ENCODE measurements at regions not wholly inside any gene's neighbourhood (a gene's known extent, or its start where the extent isn't known, plus 50 kb on each side); places are given as distances from the start of the nearest gene placed in this dataset.

DNA sequence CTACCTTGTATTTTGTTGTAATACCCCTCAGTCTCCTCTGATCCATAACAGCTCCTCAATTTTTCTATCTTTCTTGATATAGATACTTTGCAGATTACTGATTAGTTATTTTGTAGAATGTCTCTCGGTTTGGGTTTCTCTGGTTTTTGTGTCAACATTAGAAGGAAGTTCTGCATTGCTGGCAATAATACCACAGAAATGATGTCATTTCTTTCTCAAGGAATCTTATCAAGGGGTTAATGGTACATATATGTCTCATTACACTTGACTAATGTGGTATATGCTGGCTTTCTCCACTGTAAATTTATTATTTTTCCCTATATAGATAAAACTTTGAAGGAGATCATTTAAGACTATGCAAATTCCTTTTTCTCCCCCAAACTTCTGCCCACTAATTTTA lies 183.6 kb upstream of the DKK2 start:
- H3K36me3 ChIP-seq (ENCODE audit: insufficient read depth, low read depth, low read length) = no peaks in the 10 kb centered on the region
- H3K27me3 ChIP-seq (ENCODE audit: insufficient read depth, low read length) = no peaks in the 10 kb centered on the region
- H3K27ac ChIP-seq (ENCODE audit: low read length) = no peak overlapping the region
- no peaks in the 10 kb centered on the region for H3K4me1 ChIP-seq (ENCODE audit: insufficient read depth, low read length)
- no peak overlapping the region for H3K9ac ChIP-seq (ENCODE audit: low read depth, low read length)
- no peaks in the 10 kb centered on the region for H3K9me3 ChIP-seq (ENCODE audit: insufficient read depth, low read depth, low read length)
- no peak overlapping the region for H3K4me3 ChIP-seq (ENCODE audit: low read length)

GRCh38 chr4:107216379-107216778 lies 180.3 kb upstream of the DKK2 start:
- Histone ChIP-seq H3K27me3 (ENCODE audit: insufficient read depth, low read length) (no peaks in the 10 kb centered on the region), H3K9me3 (ENCODE audit: insufficient read depth, low read depth, low read length) (no peaks in the 10 kb centered on the region)

DNA sequence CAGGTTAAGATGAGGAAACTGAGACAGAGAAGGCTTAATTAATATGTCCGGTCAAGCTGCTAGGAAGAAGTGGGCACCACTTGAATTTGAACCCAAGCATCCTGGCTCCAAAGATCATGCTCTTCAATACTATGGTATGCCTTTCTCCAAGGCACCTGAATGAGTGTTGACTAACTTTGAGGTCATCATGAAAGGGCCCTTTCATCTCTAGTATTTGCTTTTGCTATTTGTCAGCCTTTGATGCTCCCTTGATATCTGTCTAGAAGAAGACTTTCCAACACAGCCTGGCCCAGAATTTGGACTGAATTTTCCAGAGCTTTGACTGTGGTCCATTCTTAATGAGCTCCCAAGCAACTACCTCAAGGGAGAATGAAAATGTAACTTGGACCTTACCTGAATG lies 179.1 kb upstream of the DKK2 start:
- Histone ChIP-seq H3K27me3 (ENCODE audit: insufficient read depth, low read length) (no peaks in the 10 kb centered on the region), H3K36me3 (ENCODE audit: insufficient read depth, low read depth, low read length) (no peaks in the 10 kb centered on the region), H3K9ac (ENCODE audit: low read depth, low read length) (no peak overlapping the region), H3K9me3 (ENCODE audit: insufficient read depth, low read depth, low read length) (no peaks in the 10 kb centered on the region), H3K4me3 (ENCODE audit: low read length) (no peak overlapping the region), H3K4me1 (ENCODE audit: insufficient read depth, low read length) (no peaks in the 10 kb centered on the region; the same call in 1 of the 2 replicates), H3K27ac (ENCODE audit: low read length) (no peak overlapping the region)

More at GRCh38 chr4:107216379-107216778, 180.3 kb upstream of the DKK2 start:
- Histone ChIP-seq H3K27ac (ENCODE audit: low read length) (no peak overlapping the region), H3K36me3 (ENCODE audit: insufficient read depth, low read depth, low read length) (no peaks in the 10 kb centered on the region), H3K4me1 (ENCODE audit: insufficient read depth, low read length) (no peaks in the 10 kb centered on the region), H3K4me3 (ENCODE audit: low read length) (no peak overlapping the region), H3K9ac (ENCODE audit: low read depth, low read length) (no peak overlapping the region)

GRCh38 chr4:107213880-107214279 lies 177.8 kb upstream of the DKK2 start:
- H3K4me3 ChIP-seq (ENCODE audit: low read length) = no peak overlapping the region
- H3K9ac ChIP-seq (ENCODE audit: low read depth, low read length) = no peak overlapping the region
- no peaks in the 10 kb centered on the region for H3K36me3 ChIP-seq (ENCODE audit: insufficient read depth, low read depth, low read length)
- H3K27ac ChIP-seq (ENCODE audit: low read length) = no peak overlapping the region
- H3K4me1 ChIP-seq (ENCODE audit: insufficient read depth, low read length) = no peaks in the 10 kb centered on the region; the same call in 1 of the 2 replicates
- no peaks in the 10 kb centered on the region for H3K9me3 ChIP-seq (ENCODE audit: insufficient read depth, low read depth, low read length)
- no peaks in the 10 kb centered on the region for H3K27me3 ChIP-seq (ENCODE audit: insufficient read depth, low read length)

- Histone ChIP-seq H3K36me3 (ENCODE audit: insufficient read depth, low read depth, low read length) (no peaks in the 10 kb centered on the region), H3K4me1 (ENCODE audit: insufficient read depth, low read length) (no peaks in the 10 kb centered on the region; the same call in 1 of the 2 replicates), H3K4me3 (ENCODE audit: low read length) (no peak overlapping the region), H3K9me3 (ENCODE audit: insufficient read depth, low read depth, low read length) (no peaks in the 10 kb centered on the region), H3K27ac (ENCODE audit: low read length) (no peak overlapping the region), H3K27me3 (ENCODE audit: insufficient read depth, low read length) (no peaks in the 10 kb centered on the region), H3K9ac (ENCODE audit: low read depth, low read length) (no peak overlapping the region)
Observed at GRCh38 chr4:107213410-107213809, 177.3 kb upstream of the DKK2 start.

DNA sequence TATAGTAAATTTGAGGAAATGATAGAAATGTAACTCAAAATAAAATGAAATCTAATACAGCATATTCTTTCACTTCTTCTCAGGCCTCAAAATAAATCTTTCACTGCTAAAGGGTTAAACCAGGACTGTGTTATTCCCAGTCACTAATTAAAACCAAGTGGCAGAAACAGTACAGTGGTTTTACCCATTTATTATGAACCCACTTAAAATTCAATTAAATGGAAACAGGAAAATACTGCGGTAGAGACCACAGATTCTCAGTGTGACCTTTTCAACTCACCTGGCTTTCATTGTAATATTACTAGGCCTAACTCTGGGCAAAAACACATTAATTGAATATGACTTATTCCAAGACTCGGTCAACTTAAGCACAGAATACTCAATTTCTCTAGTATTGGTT lies 176.5 kb upstream of the DKK2 start:
- H3K27ac ChIP-seq (ENCODE audit: low read length) = no peak overlapping the region
- H3K27me3 ChIP-seq (ENCODE audit: insufficient read depth, low read length) = no peaks in the 10 kb centered on the region
- H3K9ac ChIP-seq (ENCODE audit: low read depth, low read length) = no peak overlapping the region
- H3K36me3 ChIP-seq (ENCODE audit: insufficient read depth, low read depth, low read length) = no peaks in the 10 kb centered on the region
- H3K4me3 ChIP-seq (ENCODE audit: low read length) = no peak overlapping the region
- H3K4me1 ChIP-seq (ENCODE audit: insufficient read depth, low read length) = no peaks in the 10 kb centered on the region; the same call in 1 of the 2 replicates
- H3K9me3 ChIP-seq (ENCODE audit: insufficient read depth, low read depth, low read length) = no peaks in the 10 kb centered on the region

DNA sequence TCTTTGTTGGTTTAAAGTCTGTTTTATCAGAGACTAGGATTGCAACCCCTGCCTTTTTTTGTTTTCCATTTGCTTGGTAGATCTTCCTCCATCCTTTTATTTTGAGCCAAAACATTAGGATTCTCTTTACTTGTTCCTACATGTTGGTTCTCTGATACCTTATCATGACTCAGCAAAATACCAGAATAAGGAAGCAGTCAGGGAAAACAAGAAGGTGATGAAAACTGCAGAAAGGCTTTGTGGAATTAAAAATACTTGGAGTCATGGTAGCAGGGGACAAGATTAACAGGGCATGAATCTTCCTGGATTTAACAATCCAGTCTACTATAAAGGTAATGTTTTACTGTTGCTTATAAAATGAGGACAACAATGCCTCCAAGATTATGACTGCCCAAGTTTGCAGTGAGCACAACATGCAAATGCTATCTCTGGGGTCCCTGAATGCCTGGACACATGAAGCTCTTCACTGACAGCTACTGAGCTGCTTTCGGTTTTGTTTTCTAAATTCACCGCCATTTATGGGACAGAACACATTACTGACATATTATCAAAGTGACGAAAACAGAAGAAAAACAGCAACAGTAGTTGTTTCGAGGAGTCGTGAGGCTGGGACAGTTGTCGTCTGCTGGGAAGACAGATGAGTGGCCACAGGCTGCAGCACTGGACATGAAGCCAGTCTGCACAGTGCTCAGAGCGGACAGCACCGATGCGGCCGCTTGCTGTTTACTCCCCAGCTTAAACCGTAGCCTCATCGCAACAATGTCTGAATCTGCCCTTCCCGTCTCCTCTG lies 174.5 kb upstream of the DKK2 start:
- no peaks in the 10 kb centered on the region for H3K36me3 ChIP-seq (ENCODE audit: insufficient read depth, low read depth, low read length)
- no peak overlapping the region for H3K4me3 ChIP-seq (ENCODE audit: low read length)
- no peaks in the 10 kb centered on the region for H3K9me3 ChIP-seq (ENCODE audit: insufficient read depth, low read depth, low read length)
- H3K9ac ChIP-seq (ENCODE audit: low read depth, low read length) = no peak overlapping the region
- no peaks in the 10 kb centered on the region; the same call in 1 of the 2 replicates for H3K4me1 ChIP-seq (ENCODE audit: insufficient read depth, low read length)
- H3K27me3 ChIP-seq (ENCODE audit: insufficient read depth, low read length) = no peaks in the 10 kb centered on the region
- no peak overlapping the region for H3K27ac ChIP-seq (ENCODE audit: low read length)

GRCh38 chr4:107203733-107204132 lies 167.6 kb upstream of the DKK2 start:
- Histone ChIP-seq H3K9ac (ENCODE audit: low read depth, low read length) (no peak overlapping the region), H3K4me1 (ENCODE audit: insufficient read depth, low read length) (no peaks in the 10 kb centered on the region), H3K36me3 (ENCODE audit: insufficient read depth, low read depth, low read length) (no peaks in the 10 kb centered on the region), H3K27me3 (ENCODE audit: insufficient read depth, low read length) (no peaks in the 10 kb centered on the region), H3K27ac (ENCODE audit: low read length) (no peak overlapping the region), H3K9me3 (ENCODE audit: insufficient read depth, low read depth, low read length) (no peaks in the 10 kb centered on the region), H3K4me3 (ENCODE audit: low read length) (no peak overlapping the region)

GRCh38 chr4:107202744-107203143 lies 166.6 kb upstream of the DKK2 start:
- Histone ChIP-seq H3K27ac (ENCODE audit: low read length) (no peak overlapping the region), H3K36me3 (ENCODE audit: insufficient read depth, low read depth, low read length) (no peaks in the 10 kb centered on the region), H3K9me3 (ENCODE audit: insufficient read depth, low read depth, low read length) (no peaks in the 10 kb centered on the region), H3K4me3 (ENCODE audit: low read length) (no peak overlapping the region), H3K27me3 (ENCODE audit: insufficient read depth, low read length) (no peaks in the 10 kb centered on the region), H3K9ac (ENCODE audit: low read depth, low read length) (no peak overlapping the region), H3K4me1 (ENCODE audit: insufficient read depth, low read length) (no peaks in the 10 kb centered on the region)

DNA sequence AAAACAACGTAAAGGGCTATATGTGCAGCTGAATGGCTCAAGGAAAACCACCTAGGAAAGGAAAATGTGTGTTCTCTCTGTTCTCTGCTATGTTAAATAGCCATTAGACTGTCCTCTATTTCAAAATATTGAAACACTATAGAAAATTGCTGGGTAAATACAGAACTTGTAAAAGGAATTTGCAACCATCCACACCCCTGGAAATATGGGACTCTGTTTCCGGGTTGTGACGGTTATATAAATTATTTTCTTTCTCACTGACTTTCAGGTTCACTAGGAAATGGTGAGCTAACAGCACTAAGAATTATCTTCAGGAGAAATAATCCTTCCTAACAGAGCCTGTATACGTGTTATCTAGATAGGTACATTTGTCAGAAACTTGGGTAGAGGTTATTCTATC lies 161.0 kb upstream of the DKK2 start:
- Histone ChIP-seq H3K9me3 (ENCODE audit: insufficient read depth, low read depth, low read length) (no peaks in the 10 kb centered on the region), H3K9ac (ENCODE audit: low read depth, low read length) (no peak overlapping the region), H3K27ac (ENCODE audit: low read length) (no peak overlapping the region), H3K4me1 (ENCODE audit: insufficient read depth, low read length) (no peaks in the 10 kb centered on the region), H3K36me3 (ENCODE audit: insufficient read depth, low read depth, low read length) (no peaks in the 10 kb centered on the region), H3K27me3 (ENCODE audit: insufficient read depth, low read length) (no peaks in the 10 kb centered on the region), H3K4me3 (ENCODE audit: low read length) (no peak overlapping the region)

GRCh38 chr4:107196312-107196711 lies 160.2 kb upstream of the DKK2 start:
- H3K27ac ChIP-seq (ENCODE audit: low read length) = no peak overlapping the region
- H3K27me3 ChIP-seq (ENCODE audit: insufficient read depth, low read length) = no peaks in the 10 kb centered on the region
- no peaks in the 10 kb centered on the region for H3K4me1 ChIP-seq (ENCODE audit: insufficient read depth, low read length)
- H3K4me3 ChIP-seq (ENCODE audit: low read length) = no peak overlapping the region
- H3K9ac ChIP-seq (ENCODE audit: low read depth, low read length) = no peak overlapping the region
- H3K9me3 ChIP-seq (ENCODE audit: insufficient read depth, low read depth, low read length) = no peaks in the 10 kb centered on the region
- no peaks in the 10 kb centered on the region for H3K36me3 ChIP-seq (ENCODE audit: insufficient read depth, low read depth, low read length)

DNA sequence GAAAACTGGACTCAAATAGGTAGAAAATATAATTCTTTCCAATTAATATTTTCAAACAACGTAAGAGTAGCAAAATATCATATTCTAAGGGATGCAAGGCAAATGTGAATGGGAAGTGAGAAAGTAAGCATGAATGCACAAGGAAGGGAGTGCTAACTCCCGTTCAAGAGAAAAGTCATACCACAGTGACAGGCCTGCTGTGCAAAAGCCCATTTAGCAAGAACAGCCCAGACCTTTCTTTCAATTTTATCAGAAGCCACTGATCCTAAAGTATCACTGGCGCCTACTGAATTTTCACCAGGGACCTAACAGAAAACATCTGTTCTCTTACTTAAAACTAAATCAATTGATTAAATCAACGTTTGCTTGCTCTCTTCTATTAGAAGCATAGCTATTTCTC lies 157.9 kb upstream of the DKK2 start:
- Histone ChIP-seq H3K9me3 (ENCODE audit: insufficient read depth, low read depth, low read length) (no peaks in the 10 kb centered on the region), H3K4me1 (ENCODE audit: insufficient read depth, low read length) (no peaks in the 10 kb centered on the region), H3K36me3 (ENCODE audit: insufficient read depth, low read depth, low read length) (no peaks in the 10 kb centered on the region), H3K9ac (ENCODE audit: low read depth, low read length) (no peak overlapping the region), H3K27ac (ENCODE audit: low read length) (no peak overlapping the region), H3K27me3 (ENCODE audit: insufficient read depth, low read length) (no peaks in the 10 kb centered on the region), H3K4me3 (ENCODE audit: low read length) (no peak overlapping the region)
